ENCODE measurements at regions not wholly inside any gene's neighbourhood (a gene's known extent, or its start where the extent isn't known, plus 50 kb on each side); places are given as distances from the start of the nearest gene placed in this dataset.

- no peak for TF ChIP-seq CTCF (IDR thresholded peaks at IDR 0.05; ENCODE audit: low read length, missing control alignments)
- DNase-seq (ENCODE audit: low read depth) = no peak
- H3K4me3 ChIP-seq (replicated peaks; ENCODE audit: low read depth, low read length) = no peak overlapping the region
Measured at GRCh38 chr6:14063756-14064155, 53.8 kb upstream of the CD83 start.

GRCh38 chr6:14065350-14065749 is 52.2 kb upstream of the CD83 start:
- no peak overlapping the region for H3K4me3 ChIP-seq (replicated peaks; ENCODE audit: low read depth, low read length)
- TF ChIP-seq CTCF (IDR thresholded peaks at IDR 0.05; ENCODE audit: low read length, missing control alignments) = no peak
- DNase-seq (ENCODE audit: low read depth) = no peak

DNA sequence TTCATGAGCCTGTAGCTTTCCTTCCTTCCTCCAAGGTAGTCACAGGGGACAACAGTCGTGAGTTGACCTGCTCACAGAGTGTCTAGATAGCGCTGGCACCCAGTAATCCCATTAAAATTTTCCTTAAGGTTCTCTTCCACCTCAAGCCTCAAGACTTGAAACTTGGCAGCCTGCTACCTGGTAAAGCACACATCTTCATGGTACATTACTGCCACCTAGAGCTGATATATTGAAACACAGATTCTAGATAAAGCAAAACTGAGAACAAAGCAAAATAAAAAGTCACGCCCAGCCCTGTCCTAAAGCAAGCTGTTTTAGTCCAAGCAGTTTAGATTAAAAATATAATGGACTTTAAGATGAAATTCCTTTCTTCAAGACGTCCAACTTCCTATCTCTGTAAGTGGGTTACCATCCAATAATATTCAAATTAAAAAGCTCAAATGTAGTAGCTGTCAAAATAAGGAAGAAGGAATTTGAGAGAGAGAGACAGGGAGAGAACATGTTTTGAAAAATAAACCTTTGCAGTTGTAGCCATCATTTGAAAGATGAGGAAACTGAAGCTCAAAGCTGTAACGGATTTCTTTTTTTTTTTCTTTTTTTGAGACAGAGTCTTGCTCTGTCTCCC is 50.7 kb upstream of the CD83 start:
- DNase-seq (ENCODE audit: low read depth) = peak; percentile 85
- TF ChIP-seq CTCF (IDR thresholded peaks at IDR 0.05; ENCODE audit: low read length, missing control alignments) = peak; percentile 58
- no peak overlapping the region for H3K4me3 ChIP-seq (replicated peaks; ENCODE audit: low read depth, low read length)

- TF ChIP-seq CTCF (IDR thresholded peaks at IDR 0.05; ENCODE audit: low read length, missing control alignments) = no peak
- DNase-seq (ENCODE audit: low read depth) = no peak
- no peak overlapping the region for H3K4me3 ChIP-seq (replicated peaks; ENCODE audit: low read depth, low read length)
Measured at GRCh38 chr6:14067656-14068055, 49.9 kb upstream of the CD83 start.

All from fibroblast of pulmonary artery (primary cell).